GM06990 (cell line): ENCODE measurements at regions not wholly inside any gene's neighbourhood (a gene's known extent, or its start where the extent isn't known, plus 50 kb on each side); places are given as distances from the start of the nearest gene placed in this dataset.
A peak's percentile ranks its signal among the peaks of the same experiment; 100 is the strongest.

Source experiments
- DNase-seq: peaks from one replicate; pipeline ENCODE4 v3.0.0-alpha.2; 2011; ENCODE audit not compliant: insufficient read length; ENCODE audit errors: extremely low read depth
- H3K27me3 ChIP-seq: replicated peaks from 2 replicates; pipeline ENCODE4 v1.6.0; 2011; ENCODE audit warnings: low read length; ENCODE audit not compliant: control insufficient read depth, insufficient read depth
- H3K36me3 ChIP-seq: 2 replicates; pipeline ENCODE4 v1.5.1; 2011; ENCODE audit warnings: low read length; ENCODE audit not compliant: control insufficient read depth, insufficient read depth
- H3K4me3 ChIP-seq: replicated peaks from 2 replicates; pipeline ENCODE4 v1.5.1; 2011; ENCODE audit warnings: low read depth, mild to moderate bottlenecking, control low read depth, low read length
- CTCF ChIP-seq: IDR thresholded peaks from 2 replicates; pipeline ENCODE4 v1.5.1; 2011; ENCODE audit warnings: low read length, control low read depth, mild to moderate bottlenecking, inconsistent platforms; ENCODE audit not compliant: insufficient read depth, poor library complexity, severe bottlenecking

GRCh38 chr7:125490167-125490566 lies 560.5 kb upstream of the POT1 start:
- H3K4me3 ChIP-seq, result no peak overlapping the region
- no peak for TF ChIP-seq CTCF
- no peaks in the 10 kb centered on the region for H3K27me3 ChIP-seq
- no peaks in the 10 kb centered on the region for H3K36me3 ChIP-seq
- no peak for DNase-seq

- no peak overlapping the region for H3K4me3 ChIP-seq
- DNase-seq, result no peak
- no peaks in the 10 kb centered on the region for H3K27me3 ChIP-seq
- no peak for TF ChIP-seq CTCF
- no peaks in the 10 kb centered on the region for H3K36me3 ChIP-seq
Measured at GRCh38 chr7:125485223-125485622, 555.6 kb upstream of the POT1 start.

GRCh38 chr7:125484755-125485154 lies 555.1 kb upstream of the POT1 start:
- no peak for DNase-seq
- Histone ChIP-seq H3K4me3 (no peak overlapping the region), H3K27me3 (no peaks in the 10 kb centered on the region), H3K36me3 (no peaks in the 10 kb centered on the region)
- no peak for TF ChIP-seq CTCF

- Histone ChIP-seq H3K27me3 (no peaks in the 10 kb centered on the region), H3K4me3 (no peak overlapping the region), H3K36me3 (no peaks in the 10 kb centered on the region)
- TF ChIP-seq CTCF, result no peak
- no peak for DNase-seq
Measured at GRCh38 chr7:125481323-125481722, 551.7 kb upstream of the POT1 start.

- no peaks in the 10 kb centered on the region for H3K36me3 ChIP-seq
- no peak for TF ChIP-seq CTCF
- DNase-seq, result no peak
- no peaks in the 10 kb centered on the region for H3K27me3 ChIP-seq
- no peak overlapping the region for H3K4me3 ChIP-seq
Measured at GRCh38 chr7:125480762-125481161, 551.1 kb upstream of the POT1 start.

GRCh38 chr7:125468855-125469174 lies 539.2 kb upstream of the POT1 start:
- H3K27me3 ChIP-seq, result no peaks in the 10 kb centered on the region
- H3K36me3 ChIP-seq, result no peaks in the 10 kb centered on the region
- no peak overlapping the region for H3K4me3 ChIP-seq
- no peak for TF ChIP-seq CTCF
- peak; percentile 2 for DNase-seq
